ENCODE measurements at regions not wholly inside any gene's neighbourhood (a gene's known extent, or its start where the extent isn't known, plus 50 kb on each side); places are given as distances from the start of the nearest gene placed in this dataset.

DNA sequence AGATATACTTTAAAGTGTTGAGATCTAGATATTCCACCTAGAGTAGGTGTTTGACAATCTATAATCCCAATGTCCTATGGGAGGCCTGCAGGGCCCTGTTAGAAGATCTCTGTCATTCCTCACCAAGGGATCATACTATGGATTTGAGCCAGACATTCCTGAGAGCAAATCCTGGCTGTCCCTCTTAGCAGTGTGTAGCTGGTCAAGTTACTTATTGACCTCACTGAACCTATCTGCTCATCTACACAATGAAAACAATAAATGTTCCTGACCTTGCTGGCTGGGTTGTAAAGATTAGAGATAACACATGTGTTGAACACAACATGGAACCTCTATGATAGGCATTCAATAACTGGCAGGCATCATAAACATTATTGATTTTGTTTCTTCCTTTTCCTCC, 265.6 kb upstream of the ATP11B start:
- DNase-seq = no peak

DNA sequence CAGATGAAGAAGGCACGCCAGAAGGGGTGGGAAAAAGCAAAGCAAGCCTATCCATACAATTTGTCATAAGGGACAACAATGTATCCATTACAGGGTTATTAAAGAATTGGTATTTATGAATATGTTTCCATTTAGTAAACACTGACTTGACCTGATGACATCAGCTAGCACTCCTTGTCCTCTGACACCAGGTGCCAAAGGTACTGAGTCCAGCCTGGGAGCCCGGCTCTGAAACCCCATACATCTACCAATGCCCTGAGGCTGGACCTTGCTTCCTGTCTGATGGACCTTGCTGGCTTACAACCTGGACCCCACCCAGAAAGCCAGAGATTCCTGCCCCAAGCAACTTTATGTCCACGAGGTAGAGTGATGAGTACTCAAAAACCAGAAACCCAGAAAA, 263.0 kb upstream of the ATP11B start:
- no peak for DNase-seq

GRCh38 chr3:182533394-182533793, 259.9 kb upstream of the ATP11B start:
- no peak for DNase-seq

DNA sequence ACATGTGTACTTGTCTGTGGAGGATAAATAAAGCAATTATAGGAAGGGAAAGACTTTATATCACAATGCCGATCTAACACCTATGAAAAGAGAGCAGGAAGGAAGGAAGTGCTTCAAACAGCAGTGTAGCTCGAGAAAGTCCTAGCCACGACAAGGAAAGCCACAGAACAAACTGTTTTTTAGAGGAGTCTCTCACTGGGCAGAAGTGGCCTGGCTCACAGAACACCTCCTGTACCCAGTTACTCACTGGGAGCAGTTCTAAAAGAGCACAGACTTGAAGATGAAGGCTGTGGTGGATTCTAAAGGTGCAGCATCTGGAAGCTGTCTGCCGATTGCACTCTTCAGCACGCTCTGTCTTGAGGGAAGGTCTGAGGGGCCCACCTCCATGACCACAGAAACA, 248.8 kb upstream of the ATP11B start:
- no peak for DNase-seq

DNA sequence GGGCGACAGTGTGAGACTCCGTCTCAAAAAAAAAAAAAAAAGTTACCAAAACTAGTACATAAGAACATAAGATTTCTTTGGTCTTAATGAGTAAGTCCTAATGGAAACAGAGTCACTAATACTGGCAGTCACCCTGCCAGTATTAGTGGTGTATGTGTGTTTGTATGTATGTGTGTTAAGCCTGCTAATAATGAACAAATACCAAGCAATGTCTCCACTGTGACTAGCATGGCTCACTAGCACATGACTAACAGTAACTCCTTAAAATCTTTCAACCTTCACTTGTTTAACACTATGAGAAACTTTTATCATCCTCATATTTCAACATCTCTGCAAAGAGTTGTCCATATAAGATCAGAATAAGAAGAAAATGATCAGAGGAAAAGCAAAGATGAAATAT, 231.0 kb upstream of the ATP11B start:
- DNase-seq = no peak

DNA sequence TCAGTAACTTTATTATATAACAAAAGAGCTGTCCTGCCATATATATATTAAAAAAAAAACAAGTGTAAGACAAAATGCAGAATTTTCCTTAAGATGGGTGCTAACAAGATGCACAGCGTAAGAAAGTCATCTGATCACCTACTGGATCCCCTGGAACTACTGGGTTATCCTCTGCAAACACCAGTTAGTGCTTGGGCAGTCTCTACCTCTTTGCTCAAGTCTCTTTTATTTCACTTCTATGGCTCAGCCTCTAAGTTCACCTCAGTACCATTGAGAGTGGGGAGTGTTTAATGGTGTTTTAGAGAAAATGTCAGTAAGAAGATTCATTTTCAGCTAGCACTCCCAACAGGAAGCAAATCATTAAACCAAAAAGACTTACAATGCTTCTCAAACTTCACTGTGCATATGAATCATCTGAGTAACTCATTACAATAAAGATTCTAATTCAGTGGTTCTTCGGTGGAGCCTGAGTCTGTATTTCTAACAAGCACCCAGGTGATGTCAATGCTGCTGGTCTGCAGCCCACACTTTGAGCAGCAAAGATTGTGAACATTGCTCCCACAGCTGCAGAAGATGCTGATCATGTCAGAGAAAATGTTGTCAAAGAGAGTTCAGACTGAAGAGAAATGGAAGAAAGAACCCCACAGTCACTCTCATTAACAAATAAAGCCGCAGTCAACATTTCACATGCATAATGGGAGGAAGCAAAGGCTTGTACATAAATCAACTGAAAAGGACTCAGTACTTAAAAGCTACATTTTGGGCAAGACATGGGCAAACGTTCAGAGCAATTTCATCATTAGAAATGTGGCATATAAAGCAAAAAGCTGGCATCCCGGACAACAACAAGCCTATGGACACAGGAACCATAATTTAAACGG, 227.1 kb upstream of the ATP11B start:
- no peak for DNase-seq

DNA sequence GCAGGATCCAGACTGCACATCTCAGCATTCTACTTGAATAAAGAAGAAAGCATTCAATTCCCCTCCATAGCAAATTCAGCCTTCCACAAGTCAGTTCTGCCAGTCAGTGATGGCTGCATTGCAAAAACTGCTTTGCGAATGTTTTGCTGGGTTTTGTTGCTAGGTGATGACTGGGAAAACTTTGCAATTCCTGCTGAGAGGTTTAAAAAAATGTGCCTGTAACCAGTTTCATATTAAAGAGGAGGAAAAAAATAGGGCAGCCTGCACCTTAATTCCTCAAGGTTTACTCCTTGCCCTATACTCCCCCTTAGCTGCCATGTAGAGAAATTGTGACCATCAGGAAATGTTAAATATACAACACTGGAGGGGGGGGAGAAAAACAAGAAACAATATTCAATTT, 225.6 kb upstream of the ATP11B start:
- DNase-seq = no peak

DNA sequence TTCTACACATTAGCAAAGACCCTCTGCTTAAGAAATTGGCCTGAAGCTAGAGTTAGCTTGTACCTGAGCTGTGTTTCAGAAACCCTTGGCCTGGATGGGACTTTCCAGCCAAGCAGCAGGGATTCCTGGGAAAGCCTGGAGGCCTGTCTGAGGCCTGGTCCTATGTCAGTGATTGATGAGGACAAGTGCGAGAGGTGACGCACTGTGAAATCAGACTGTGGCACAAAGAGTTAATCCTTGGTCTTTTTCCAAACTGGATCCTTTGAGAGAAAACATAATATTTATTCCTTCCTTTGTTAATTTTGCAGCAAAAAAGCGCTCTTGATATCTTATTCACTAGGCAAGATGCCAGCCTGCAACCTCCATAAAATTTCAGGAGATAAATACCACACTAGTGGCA, 225.0 kb upstream of the ATP11B start:
- DNase-seq = no peak

- no peak for DNase-seq
Observed at GRCh38 chr3:182568876-182569275, 224.4 kb upstream of the ATP11B start.

- DNase-seq = no peak
Observed at GRCh38 chr3:182570946-182571594, 222.2 kb upstream of the ATP11B start.

DNA sequence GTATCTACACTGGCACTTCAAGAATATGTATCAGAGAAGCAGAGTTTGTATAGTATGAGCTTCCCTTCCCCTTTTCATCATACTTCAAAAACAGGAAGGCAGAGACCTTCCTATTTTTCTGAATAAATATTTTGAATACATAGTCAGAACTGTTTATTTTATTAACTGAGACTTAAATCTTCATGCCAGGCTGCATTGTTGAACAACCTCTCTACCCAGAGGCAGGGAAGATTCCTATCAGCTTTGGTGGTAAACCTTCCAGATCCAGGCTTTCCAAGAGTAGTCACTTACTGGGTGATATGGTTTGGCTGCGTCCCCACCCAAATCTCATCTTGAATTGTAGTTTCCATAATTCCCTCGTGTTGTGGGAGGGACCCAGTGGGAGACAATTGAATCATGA, 217.4 kb upstream of the ATP11B start:
- no peak for DNase-seq

DNA sequence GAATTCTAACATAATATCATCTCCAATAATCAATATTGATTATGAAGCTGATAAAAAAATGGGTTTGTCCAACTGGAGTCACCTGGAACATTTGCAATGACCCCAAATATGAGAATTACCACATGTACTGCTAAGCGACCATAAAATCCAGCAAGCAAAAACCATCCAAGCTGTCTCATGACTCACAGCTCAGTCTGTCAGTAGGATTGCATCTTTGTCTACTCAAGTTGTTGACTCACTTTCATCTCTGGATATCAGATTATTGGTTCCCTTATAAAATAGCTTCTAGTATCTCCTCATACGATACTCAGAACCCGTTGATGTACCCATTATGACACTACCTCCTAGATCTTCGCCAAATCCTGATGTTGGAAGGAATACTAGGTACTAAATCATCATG, 209.8 kb upstream of the ATP11B start:
- DNase-seq = no peak

- no peak for DNase-seq
Observed at GRCh38 chr3:182585532-182586150, 207.7 kb upstream of the ATP11B start.

- DNase-seq = no peak
Observed at GRCh38 chr3:182592747-182593146, 200.6 kb upstream of the ATP11B start.

GRCh38 chr3:182596676-182597410, 196.5 kb upstream of the ATP11B start:
- no peak for DNase-seq

DNA sequence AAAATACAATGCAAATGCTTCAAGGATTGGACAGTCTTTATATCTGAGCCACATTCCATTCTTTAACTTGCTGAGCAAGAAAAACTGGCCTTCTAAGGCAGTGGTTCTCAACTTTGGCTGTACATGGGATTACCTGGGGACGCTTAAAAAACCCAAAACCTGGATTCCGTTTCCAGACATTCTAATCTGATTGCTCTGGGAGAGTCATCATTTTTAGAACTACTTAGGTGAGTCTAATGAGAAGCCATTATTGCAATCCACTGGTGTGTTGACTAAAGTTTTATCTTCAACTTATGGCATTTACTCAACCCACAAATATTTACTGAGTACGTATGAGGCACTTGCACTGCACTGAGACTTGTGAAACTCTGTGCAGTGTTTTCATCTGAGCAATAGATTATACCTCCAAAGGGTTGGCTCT, 195.7 kb upstream of the ATP11B start:
- DNase-seq = no peak

GRCh38 chr3:182601597-182601996, 191.7 kb upstream of the ATP11B start:
- no peak for DNase-seq

GRCh38 chr3:182603501-182603900, 189.8 kb upstream of the ATP11B start:
- no peak for DNase-seq

GRCh38 chr3:182605882-182606611, 187.3 kb upstream of the ATP11B start:
- DNase-seq = no peak

DNA sequence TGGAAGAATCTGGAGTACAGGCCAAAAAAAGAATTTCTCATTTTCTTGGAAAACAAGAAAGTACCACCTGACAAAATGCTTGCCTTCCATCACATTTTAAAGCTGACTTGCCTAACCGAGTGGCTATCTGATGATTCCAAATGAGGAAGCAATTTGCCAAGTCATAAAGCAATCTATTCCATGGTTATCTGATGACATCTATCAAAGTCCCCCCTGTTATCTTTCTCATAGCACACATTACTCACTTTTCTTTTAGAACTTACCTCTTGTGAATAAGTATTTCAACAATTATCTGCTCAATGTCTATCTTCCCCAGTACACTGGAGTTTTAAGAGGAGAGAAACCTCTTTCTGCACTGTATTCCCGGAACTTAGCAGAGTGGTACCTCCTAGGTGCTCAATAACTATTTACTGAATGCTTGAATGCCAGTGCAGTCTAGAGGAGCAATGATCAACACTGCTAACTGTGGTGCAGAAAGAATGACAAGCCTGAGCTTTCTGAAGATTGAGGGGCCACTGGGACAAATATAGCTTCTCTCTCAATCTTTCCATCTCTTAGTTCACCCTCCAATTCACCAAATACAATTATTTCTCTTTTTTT, 186.3 kb upstream of the ATP11B start:
- no peak for DNase-seq

GRCh38 chr3:182608832-182609231, 184.5 kb upstream of the ATP11B start:
- DNase-seq = no peak

GRCh38 chr3:182609575-182610156, 183.6 kb upstream of the ATP11B start:
- DNase-seq = no peak
